Progenitor cell of endocrine pancreas (in vitro differentiated cells): ENCODE measurements at regions not wholly inside any gene's neighbourhood (a gene's known extent, or its start where the extent isn't known, plus 50 kb on each side); places are given as distances from the start of the nearest gene placed in this dataset.
A peak's percentile ranks its signal among the peaks of the same experiment; 100 is the strongest.

Source experiments
- DNase-seq: peaks from one replicate; pipeline ENCODE4 v3.0.0; 2021; ENCODE audit warnings: low spot score; ENCODE audit not compliant: unreplicated experiment
- H3K27ac Mint-ChIP-seq: 2 replicates; pipeline ENCODE4 v1.8.0; 2021; ENCODE audit warnings: mild to moderate bottlenecking, moderate library complexity, mixed read lengths
- H3K27me3 Mint-ChIP-seq: 2 replicates; pipeline ENCODE4 v1.8.0; 2021; ENCODE audit warnings: mixed read lengths
- H3K36me3 Mint-ChIP-seq: 2 replicates; pipeline ENCODE4 v1.8.0; 2022; ENCODE audit warnings: mixed read lengths; ENCODE audit not compliant: insufficient read depth
- H3K4me1 Mint-ChIP-seq: 2 replicates; pipeline ENCODE4 v1.8.0; 2021; ENCODE audit warnings: low read depth, mixed read lengths
- H3K4me3 Mint-ChIP-seq: 2 replicates; pipeline ENCODE4 v1.8.0; 2021; ENCODE audit warnings: low read depth, mild to moderate bottlenecking, moderate library complexity, mixed read lengths
- H3K9me3 Mint-ChIP-seq: 2 replicates; pipeline ENCODE4 v1.8.0; 2021; ENCODE audit warnings: low read depth, mixed read lengths
- TF ChIP-seq, protein P1 (sequence below): fragments of 200-600 bp; sonication (generic); IDR thresholded peaks from one replicate; pipeline ENCODE4 v1.5.0; 2021; ENCODE audit warnings: antibody characterized with exemption, mild to moderate bottlenecking; ENCODE audit not compliant: unreplicated experiment

DNA sequence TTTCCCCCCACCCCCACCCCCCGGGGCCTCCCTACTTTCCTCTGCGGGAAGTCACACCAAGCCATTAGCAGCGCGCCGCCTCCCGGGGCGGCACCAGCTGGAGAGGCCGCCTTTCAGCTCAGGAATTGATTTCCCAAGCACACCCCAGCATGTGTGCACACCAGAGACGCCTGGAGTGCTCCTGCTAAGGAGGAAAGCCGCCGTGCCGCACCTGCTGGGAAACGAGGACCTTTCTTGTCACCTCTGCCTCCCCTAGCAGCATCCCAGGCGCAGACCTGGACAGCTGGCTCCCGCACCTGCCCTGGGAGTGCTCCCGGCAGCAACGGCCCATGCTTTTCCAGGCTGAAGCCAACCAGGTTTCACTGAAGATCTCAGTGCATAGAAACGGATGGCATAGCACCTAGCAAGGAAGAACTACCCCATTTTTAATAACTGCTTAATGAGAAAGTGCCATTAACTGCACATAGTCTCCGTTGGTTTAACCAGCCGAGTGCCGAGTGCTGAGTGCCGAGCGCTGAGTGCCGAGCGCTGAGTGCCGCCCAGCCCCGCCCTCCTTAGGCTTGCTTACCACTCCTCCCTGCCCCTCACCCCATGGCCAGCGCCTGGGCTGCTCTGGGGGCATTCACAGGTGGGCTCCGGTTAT is 165.0 kb downstream of the USP12 start:
- no peak overlapping the region for H3K27ac Mint-ChIP-seq
- H3K9me3 Mint-ChIP-seq, result no peaks in the 10 kb centered on the region
- no peaks in the 10 kb centered on the region for H3K36me3 Mint-ChIP-seq
- peak overlapping the region; percentile 67 for H3K4me3 Mint-ChIP-seq
- DNase-seq, result peak; percentile 43
- peaks cover 30% of the 10 kb centered on the region for H3K27me3 Mint-ChIP-seq
- TF ChIP-seq, protein P1, sequence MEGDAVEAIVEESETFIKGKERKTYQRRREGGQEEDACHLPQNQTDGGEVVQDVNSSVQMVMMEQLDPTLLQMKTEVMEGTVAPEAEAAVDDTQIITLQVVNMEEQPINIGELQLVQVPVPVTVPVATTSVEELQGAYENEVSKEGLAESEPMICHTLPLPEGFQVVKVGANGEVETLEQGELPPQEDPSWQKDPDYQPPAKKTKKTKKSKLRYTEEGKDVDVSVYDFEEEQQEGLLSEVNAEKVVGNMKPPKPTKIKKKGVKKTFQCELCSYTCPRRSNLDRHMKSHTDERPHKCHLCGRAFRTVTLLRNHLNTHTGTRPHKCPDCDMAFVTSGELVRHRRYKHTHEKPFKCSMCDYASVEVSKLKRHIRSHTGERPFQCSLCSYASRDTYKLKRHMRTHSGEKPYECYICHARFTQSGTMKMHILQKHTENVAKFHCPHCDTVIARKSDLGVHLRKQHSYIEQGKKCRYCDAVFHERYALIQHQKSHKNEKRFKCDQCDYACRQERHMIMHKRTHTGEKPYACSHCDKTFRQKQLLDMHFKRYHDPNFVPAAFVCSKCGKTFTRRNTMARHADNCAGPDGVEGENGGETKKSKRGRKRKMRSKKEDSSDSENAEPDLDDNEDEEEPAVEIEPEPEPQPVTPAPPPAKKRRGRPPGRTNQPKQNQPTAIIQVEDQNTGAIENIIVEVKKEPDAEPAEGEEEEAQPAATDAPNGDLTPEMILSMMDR, result no peak
- H3K4me1 Mint-ChIP-seq, result peaks cover 19% of the 10 kb centered on the region

GRCh38 chr13:27005976-27006518 is 165.6 kb downstream of the USP12 start:
- Mint-ChIP-seq H3K4me1 (peaks cover 17% of the 10 kb centered on the region), H3K9me3 (no peaks in the 10 kb centered on the region), H3K36me3 (no peaks in the 10 kb centered on the region), H3K27ac (no peak overlapping the region), H3K27me3 (peaks cover 34% of the 10 kb centered on the region), H3K4me3 (no peak overlapping the region)
- TF ChIP-seq, protein P1, result no peak
- DNase-seq, result no peak

DNA sequence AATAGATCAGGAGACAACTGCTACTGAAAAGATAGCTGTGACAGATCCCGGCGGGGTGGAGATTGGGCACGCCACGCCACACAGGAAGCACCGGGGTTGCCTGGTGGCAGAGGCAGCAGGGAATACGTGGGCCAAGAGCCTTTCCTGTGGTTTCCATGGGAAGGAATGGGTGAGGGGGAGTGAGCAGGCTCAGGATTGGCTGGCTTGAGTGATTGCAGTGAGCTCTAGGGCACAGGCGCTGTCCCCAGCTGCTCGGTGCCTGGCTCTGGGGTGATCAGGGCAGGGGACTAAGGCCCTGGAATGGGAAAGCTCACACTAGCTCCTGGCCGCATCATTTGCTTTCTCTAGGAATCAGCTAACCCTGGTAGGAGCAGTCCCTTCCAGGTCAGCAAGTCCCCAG is 166.1 kb downstream of the USP12 start:
- H3K27me3 Mint-ChIP-seq, result peaks cover 35% of the 10 kb centered on the region
- TF ChIP-seq, protein P1, result no peak
- peaks cover 15% of the 10 kb centered on the region for H3K4me1 Mint-ChIP-seq
- no peak overlapping the region for H3K4me3 Mint-ChIP-seq
- H3K27ac Mint-ChIP-seq, result no peak overlapping the region
- H3K36me3 Mint-ChIP-seq, result no peaks in the 10 kb centered on the region
- no peak for DNase-seq
- H3K9me3 Mint-ChIP-seq, result no peaks in the 10 kb centered on the region

DNA sequence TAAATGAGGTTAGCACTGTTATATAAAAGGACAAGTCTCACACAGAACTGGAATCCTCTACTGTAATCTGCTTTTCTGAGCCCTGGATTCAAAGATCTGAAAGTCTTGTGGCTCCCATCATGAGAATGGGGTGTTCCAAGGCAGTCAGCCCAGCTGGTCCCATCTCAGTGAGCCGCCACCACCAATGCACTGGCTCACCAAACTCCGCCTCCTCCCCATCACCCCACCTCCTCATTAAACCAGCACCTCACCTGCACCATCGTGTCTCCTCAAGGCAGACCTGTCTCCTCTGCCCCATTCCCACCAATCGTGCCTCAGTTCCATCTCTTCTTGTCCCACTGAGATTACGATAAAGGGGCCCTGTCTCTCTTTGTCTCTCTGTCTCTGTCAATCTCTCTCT is 166.7 kb downstream of the USP12 start:
- Mint-ChIP-seq H3K4me1 (peaks cover 15% of the 10 kb centered on the region), H3K27me3 (peaks cover 35% of the 10 kb centered on the region), H3K27ac (no peak overlapping the region), H3K9me3 (no peaks in the 10 kb centered on the region), H3K36me3 (no peaks in the 10 kb centered on the region), H3K4me3 (no peak overlapping the region)
- no peak for DNase-seq
- TF ChIP-seq, protein P1, result no peak

GRCh38 chr13:27004326-27004725 is 167.3 kb downstream of the USP12 start:
- Mint-ChIP-seq H3K27me3 (peaks cover 35% of the 10 kb centered on the region), H3K36me3 (no peaks in the 10 kb centered on the region), H3K27ac (no peak overlapping the region), H3K4me1 (peaks cover 15% of the 10 kb centered on the region), H3K9me3 (no peaks in the 10 kb centered on the region), H3K4me3 (no peak overlapping the region)
- TF ChIP-seq, protein P1, result no peak
- no peak for DNase-seq
